Esophagus (tissue), 2 donors: ENCODE measurements at regions not wholly inside any gene's neighbourhood (a gene's known extent, or its start where the extent isn't known, plus 50 kb on each side); places are given as distances from the start of the nearest gene placed in this dataset.

ENCODE experiments used
- H3K27ac ChIP-seq, 2 donors: one replicate each; pipeline ENCODE4 v1.5.1; 2013; ENCODE audit warnings: low read depth in 2 of 2, mild to moderate bottlenecking in 2 of 2, inconsistent platforms in 1 of 2, low read length in 1 of 2, moderate library complexity in 1 of 2
- H3K27me3 ChIP-seq, 2 donors: one replicate each; pipeline ENCODE4 v1.6.1; 2013; ENCODE audit warnings: low read length in 2 of 2, control low read depth in 1 of 2, mild to moderate bottlenecking in 1 of 2; ENCODE audit not compliant: insufficient read depth in 2 of 2, control insufficient read depth in 1 of 2
- H3K36me3 ChIP-seq, 2 donors: one replicate each; pipeline ENCODE4 v1.6.1; 2013; ENCODE audit warnings: low read length in 1 of 2; ENCODE audit not compliant: control insufficient read depth in 2 of 2, insufficient read depth in 2 of 2
- H3K4me1 ChIP-seq, 2 donors: one replicate each; pipeline ENCODE4 v1.6.1; 2013; ENCODE audit warnings: low read length in 1 of 2; ENCODE audit not compliant: control insufficient read depth in 2 of 2, insufficient read depth in 2 of 2
- H3K4me3 ChIP-seq, 2 donors: one replicate each; pipeline ENCODE4 v1.5.1; 2013; ENCODE audit warnings: low read length in 2 of 2, mild to moderate bottlenecking in 2 of 2, low read depth in 1 of 2, moderate library complexity in 1 of 2
- H3K9me3 ChIP-seq, 2 donors: one replicate each; pipeline ENCODE4 v1.6.1; 2013; ENCODE audit warnings: mild to moderate bottlenecking in 2 of 2, low read depth in 1 of 2, low read length in 1 of 2, moderate library complexity in 1 of 2; ENCODE audit not compliant: control insufficient read depth in 2 of 2, insufficient read depth in 1 of 2
- WGBS, 2 donors: extraction: QIAGEN DNeasy Blood & Tissue Kit; methylation state at CpG; one replicate each; pipeline ENCODE4 v1.1.7; 2013; 5-methylcytosine and 5-hydroxymethylcytosine counted together
- donor health status: healthy with polysubstance abuse.
- donor health status: Bipolar disorder and iron deficiency.

DNA sequence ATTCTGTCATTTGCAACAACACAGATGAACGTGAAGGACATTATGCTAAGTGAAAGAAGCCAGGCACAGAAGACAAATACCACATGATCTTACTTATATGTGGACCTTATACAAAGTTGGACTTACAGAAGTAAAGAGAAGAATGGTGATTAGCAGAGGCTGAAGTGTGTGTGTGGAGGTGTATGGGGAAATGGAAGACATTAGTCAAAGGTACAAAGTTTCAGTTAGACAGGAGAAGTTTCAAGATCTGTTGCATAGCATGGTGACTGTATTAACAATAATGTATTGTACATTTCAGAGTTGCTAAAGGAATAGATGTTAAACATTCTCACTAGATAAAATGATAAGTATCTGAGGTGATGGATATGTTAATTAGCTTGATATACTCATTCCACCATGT, 124.4 kb upstream of the ADRA1D start:
- WGBS, 2 donors = 79 to 82% methylated on average over 1 of the region's 1 CpG
- Histone ChIP-seq H3K9me3 (no peaks in the 10 kb centered on the region), H3K36me3 (no peaks in the 10 kb centered on the region), H3K4me1 (no peaks in the 10 kb centered on the region), H3K4me3 (no peak overlapping the region), H3K27me3 (no peaks in the 10 kb centered on the region), H3K27ac (no peak overlapping the region)

DNA sequence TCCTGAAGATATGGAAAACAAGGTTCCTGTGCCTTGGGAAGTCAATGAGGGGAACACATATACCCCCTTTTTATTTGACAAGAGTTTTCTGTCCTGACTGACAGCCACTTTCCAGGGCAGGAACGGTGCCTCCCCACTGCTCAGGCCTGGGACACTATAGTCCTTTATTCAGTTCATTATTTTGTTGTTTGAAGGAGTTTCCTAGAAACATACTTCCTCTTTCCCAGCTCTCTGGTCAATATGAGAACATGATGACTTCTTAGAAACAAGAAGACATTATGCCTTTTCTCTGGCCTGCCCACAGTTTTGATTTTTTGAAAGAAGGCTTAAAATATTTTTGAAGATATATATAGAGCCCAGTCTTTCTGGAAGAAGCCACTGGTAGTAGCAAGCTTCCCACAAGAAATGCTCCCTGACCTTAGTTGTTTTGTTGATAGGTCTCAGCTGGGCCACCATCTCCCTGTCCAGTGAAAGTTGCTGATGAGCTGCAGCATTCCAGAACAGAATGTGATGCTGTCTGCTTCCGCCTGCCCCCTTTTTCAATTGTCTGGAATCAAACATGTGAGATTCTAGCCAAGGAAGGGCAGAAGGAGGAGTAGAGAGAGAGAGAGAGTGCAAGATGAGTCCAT, 122.7 kb upstream of the ADRA1D start:
- H3K4me3 ChIP-seq = no peak overlapping the region
- no peaks in the 10 kb centered on the region for H3K36me3 ChIP-seq
- H3K4me1 ChIP-seq = no peaks in the 10 kb centered on the region
- H3K27ac ChIP-seq = no peak overlapping the region
- no peaks in the 10 kb centered on the region for H3K9me3 ChIP-seq
- 70 to 75% methylated on average over 2 of the region's 2 CpGs for WGBS, 2 donors
- no peaks in the 10 kb centered on the region for H3K27me3 ChIP-seq

DNA sequence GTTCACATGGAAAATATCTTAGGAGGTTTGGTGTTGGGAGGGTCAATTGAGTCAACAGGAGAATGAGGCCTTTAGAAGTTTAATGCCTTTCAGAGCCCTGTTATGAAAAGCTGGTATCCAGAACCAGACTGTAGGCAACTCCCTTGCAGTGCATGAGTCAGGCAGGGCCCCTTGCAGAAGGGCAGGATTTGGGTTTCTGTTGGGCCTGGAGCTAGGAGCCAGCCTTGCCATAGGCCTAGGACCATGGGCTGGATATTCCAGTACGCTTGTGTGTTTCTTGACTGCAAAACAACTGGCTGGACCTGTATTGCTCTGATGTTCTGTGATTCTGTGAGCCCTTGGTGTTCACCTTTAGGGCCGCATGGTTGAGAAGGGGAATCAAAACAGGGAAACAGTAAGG, 121.8 kb upstream of the ADRA1D start:
- Histone ChIP-seq H3K9me3 (peaks cover 0 to 3% of the 10 kb centered on the region in 2 donors), H3K27ac (no peak overlapping the region), H3K27me3 (no peaks in the 10 kb centered on the region), H3K4me3 (no peak overlapping the region), H3K36me3 (no peaks in the 10 kb centered on the region), H3K4me1 (no peaks in the 10 kb centered on the region)
- WGBS, 2 donors = 74 to 86% methylated on average over 2 of the region's 2 CpGs

DNA sequence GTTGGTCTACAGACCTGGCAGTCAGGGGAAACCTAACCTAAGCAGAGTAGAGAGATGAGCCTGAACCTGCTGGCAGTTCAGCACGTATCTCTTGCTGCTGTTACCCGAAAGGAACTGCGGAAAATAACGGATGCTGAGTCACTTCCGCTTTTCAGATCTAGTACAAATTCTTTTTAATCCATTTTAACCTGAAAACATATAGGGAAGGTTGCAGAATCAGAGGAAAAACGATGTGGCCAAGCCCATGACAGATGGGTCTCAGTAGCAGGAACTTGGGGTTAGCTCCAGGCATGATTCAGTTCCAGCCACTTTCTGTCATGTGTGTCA, 120.7 kb upstream of the ADRA1D start:
- 63 to 65% methylated on average over 6 of the region's 6 CpGs for WGBS, 2 donors
- Histone ChIP-seq H3K27ac (no peak overlapping the region), H3K4me3 (no peak overlapping the region), H3K27me3 (no peaks in the 10 kb centered on the region), H3K4me1 (no peaks in the 10 kb centered on the region), H3K9me3 (peaks cover 0 to 3% of the 10 kb centered on the region in 2 donors), H3K36me3 (no peaks in the 10 kb centered on the region)

DNA sequence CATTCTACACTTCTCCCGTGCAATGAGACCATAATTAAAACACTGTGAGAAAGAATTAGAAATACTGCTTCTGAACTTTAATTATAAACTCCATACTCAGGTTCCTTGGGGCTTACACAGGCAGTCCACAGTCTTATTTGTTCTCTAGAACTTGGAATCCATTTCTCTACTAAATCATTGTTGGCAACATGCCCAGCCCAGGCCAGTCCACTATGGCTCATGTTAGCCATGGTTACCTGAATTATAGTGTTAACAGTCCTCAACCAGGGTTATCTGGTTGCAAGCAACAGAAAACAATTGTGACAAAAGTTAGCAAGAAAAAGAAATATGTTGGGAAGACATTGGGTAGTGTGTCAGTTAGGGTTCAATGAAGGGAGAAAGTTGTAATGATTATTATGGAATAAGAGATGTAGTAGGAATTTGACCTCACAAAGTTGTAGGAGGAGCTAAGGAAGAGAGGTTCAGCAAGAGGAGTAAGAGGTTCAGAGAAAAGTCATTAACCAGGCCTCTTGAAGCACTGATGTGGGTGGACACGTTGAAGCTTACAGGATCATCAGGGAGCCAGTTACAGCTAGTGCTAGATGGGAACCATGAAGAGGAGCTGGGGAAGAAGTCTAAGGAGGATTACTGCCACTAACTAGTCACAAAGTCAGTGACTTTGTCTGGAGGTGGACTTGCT, 120.2 kb upstream of the ADRA1D start:
- no peaks in the 10 kb centered on the region for H3K36me3 ChIP-seq
- H3K27me3 ChIP-seq = no peaks in the 10 kb centered on the region
- no peak overlapping the region for H3K4me3 ChIP-seq
- peaks cover 0 to 3% of the 10 kb centered on the region in 2 donors for H3K9me3 ChIP-seq
- H3K4me1 ChIP-seq = no peaks in the 10 kb centered on the region
- WGBS, 2 donors = 84 to 86% methylated on average over 2 of the region's 2 CpGs
- no peak overlapping the region for H3K27ac ChIP-seq

DNA sequence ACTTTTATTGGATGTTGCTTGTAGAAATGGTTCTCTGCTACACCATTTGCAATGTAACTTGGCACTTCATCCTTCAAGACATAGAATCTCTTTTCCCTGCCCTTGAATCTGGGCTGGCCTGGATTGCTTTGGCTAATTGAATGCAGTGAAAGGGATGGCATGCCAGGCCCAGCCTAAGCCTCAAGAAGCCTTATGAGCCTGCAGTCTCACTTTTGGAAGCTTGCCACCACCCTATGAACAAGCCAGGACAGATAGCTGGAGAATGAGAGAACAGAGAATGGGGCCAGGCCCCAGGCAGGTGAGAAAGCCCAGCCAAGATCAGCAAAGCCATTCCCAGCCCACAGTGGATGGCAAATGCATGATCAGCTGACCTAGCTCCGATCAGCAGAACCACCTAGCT, 117.0 kb upstream of the ADRA1D start:
- Histone ChIP-seq H3K27me3 (no peaks in the 10 kb centered on the region), H3K9me3 (peaks cover 0 to 3% of the 10 kb centered on the region in 2 donors), H3K36me3 (no peaks in the 10 kb centered on the region), H3K4me1 (no peaks in the 10 kb centered on the region), H3K4me3 (no peak overlapping the region), H3K27ac (no peak overlapping the region)
- 43 to 48% methylated on average over 1 of the region's 1 CpG for WGBS, 2 donors

DNA sequence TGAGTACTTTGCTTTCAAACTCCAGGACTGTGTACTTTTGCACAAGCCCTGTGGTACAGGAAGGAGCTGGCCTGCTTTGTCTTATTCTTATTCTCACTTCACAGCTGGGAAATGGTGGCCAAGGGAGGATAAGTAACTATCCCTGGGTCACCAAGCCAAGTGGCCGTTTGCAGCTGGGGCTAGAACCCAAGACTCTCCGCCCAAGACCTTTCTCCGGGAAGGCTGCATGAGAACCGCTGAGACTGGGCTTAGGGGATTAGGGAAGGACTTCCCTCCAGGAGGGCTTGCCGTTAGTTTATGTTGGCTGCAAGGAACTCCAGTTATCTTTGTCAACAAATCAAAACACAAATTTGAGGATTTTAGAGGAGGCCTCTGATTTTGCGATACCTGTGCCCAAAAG, 109.5 kb upstream of the ADRA1D start:
- no peak overlapping the region for H3K4me3 ChIP-seq
- no peaks in the 10 kb centered on the region for H3K27me3 ChIP-seq
- no peaks in the 10 kb centered on the region for H3K36me3 ChIP-seq
- H3K4me1 ChIP-seq = no peaks in the 10 kb centered on the region
- no peak overlapping the region for H3K27ac ChIP-seq
- 72 to 74% methylated on average over 6 of the region's 6 CpGs for WGBS, 2 donors
- no peaks in the 10 kb centered on the region for H3K9me3 ChIP-seq

DNA sequence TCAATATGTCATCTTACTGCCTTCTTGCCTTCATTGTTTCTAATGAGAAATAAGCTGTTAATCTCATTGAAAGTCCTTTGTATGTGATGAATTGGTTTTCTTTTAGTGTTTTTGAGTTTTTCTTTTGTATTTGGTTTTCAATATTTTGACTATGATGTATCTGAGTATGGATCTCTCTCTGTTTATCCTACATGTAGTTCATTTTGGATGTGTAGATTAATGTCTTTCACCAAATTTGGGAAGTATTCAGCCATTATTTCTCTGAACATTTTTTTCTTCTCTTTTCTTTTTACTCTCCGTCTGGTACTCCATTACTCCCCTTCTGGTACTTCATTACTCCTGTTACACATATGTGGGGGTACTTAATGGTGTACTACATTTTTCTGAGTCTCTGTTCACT, 103.3 kb upstream of the ADRA1D start:
- H3K4me1 ChIP-seq = no peaks in the 10 kb centered on the region
- 95 to 100% methylated on average over 1 of the region's 1 CpG for WGBS, 2 donors
- no peaks in the 10 kb centered on the region for H3K27me3 ChIP-seq
- H3K36me3 ChIP-seq = no peaks in the 10 kb centered on the region
- no peak overlapping the region for H3K27ac ChIP-seq
- H3K9me3 ChIP-seq = no peaks in the 10 kb centered on the region
- H3K4me3 ChIP-seq = no peak overlapping the region

DNA sequence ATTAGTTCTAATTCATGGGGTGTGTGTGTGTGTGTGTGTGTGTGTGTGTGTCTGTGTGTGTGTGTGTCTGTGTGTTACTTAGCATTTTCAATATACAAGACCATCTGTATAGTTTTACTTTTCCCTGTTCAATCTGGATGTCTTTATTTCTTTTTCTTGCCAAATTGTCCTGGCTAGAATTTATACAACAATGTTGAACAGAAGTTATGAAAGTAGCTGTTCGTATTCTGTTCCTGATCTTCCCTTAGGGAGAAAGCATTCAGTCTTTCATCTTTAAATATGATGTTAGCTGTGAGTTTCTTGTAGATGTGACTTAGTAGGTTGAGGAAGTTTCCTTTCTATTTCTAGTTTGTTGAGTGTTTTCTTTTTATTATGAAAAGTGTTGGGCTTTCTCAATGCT, 101.0 kb upstream of the ADRA1D start:
- WGBS, 2 donors = 37 to 52% methylated on average over 1 of the region's 1 CpG
- no peaks in the 10 kb centered on the region for H3K27me3 ChIP-seq

DNA sequence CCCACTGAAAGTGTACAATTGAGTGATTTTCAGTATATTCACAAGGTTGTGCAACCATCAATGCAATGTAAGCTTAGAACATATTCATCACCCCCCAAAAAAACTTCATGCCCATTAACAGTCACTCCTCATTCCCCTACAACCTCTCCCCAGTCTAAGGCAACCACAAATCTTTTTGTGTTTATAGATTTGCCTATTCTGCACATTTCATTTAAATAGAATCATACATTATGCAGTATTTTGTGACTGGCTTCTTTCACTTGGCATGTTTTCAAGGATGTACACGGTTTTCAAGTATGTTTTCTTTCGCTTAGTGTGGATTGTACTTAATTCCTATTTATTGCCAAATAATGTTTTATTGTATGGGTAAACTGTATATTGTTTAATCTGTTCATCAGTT, 95.6 kb upstream of the ADRA1D start:
- no peaks in the 10 kb centered on the region for H3K27me3 ChIP-seq
- no peaks in the 10 kb centered on the region for H3K9me3 ChIP-seq
- H3K27ac ChIP-seq = no peak overlapping the region
- WGBS, 2 donors = 55 to 65% methylated on average over 2 of the region's 2 CpGs
- H3K36me3 ChIP-seq = no peaks in the 10 kb centered on the region
- no peaks in the 10 kb centered on the region for H3K4me1 ChIP-seq
- H3K4me3 ChIP-seq = no peak overlapping the region

More for the DNA sequence above, 101.0 kb upstream of the ADRA1D start:
- no peaks in the 10 kb centered on the region for H3K4me1 ChIP-seq
- H3K36me3 ChIP-seq = no peaks in the 10 kb centered on the region
- no peaks in the 10 kb centered on the region for H3K9me3 ChIP-seq
- no peak overlapping the region for H3K4me3 ChIP-seq
- H3K27ac ChIP-seq = no peak overlapping the region
